GM12875 (cell line): ENCODE measurements at regions not wholly inside any gene's neighbourhood (a gene's known extent, or its start where the extent isn't known, plus 50 kb on each side); places are given as distances from the start of the nearest gene placed in this dataset.
"Not testable (repeated sequence)": the region's sequence is repeated elsewhere in the genome, so short reads cannot be mapped to it uniquely, and the experiment has no call there.

Source experiments
- H3K4me3 ChIP-seq: one replicate; pipeline ENCODE4 v1.5.1; 2011; ENCODE audit warnings: low read depth, low read length, control low read depth

DNA sequence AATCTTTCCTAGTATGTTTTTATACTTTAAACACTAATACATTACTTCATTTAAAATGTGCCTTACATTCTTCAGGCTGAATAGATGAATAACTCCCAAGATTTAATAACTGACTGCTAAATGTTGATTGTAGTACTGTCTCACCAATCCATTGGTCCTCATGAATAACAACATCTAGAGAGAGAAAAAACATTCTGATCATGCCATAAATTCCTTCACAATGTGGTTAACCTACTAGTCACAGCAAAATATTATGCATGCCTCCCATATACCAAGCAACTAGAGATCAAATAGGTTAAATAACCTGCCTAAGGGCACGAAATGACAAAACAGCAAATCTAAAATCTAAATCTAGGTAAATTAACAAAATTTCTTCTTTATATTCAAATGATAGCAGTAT is 66.2 kb downstream of the SYT15 start:
- not testable (repeated sequence) for H3K4me3 ChIP-seq

DNA sequence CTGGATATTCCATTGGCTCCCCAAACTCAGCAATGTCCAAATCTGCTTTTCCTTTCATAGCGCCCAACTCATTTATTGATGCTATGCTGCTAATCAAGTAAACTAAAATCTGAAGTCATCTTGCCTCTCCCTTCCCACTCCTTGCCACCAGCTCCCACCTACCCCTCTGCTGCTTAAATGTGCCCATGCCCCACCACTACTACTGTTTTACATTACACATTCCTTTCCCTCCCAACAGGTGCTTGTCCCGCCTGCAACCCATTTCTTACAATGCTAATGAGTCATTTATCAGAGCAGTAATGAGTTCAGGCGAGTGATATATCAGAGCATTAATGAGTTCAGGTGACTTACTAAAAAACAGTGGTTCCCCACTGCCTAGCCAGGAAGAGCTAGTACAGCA is 67.2 kb downstream of the SYT15 start:
- not testable (repeated sequence) for H3K4me3 ChIP-seq

GRCh38 chr10:46650967-46651366 is 72.0 kb downstream of the SYT15 start:
- not testable (repeated sequence) for H3K4me3 ChIP-seq

- not testable (repeated sequence) for H3K4me3 ChIP-seq
Measured at GRCh38 chr10:46657437-46657836, 78.5 kb downstream of the SYT15 start.

DNA sequence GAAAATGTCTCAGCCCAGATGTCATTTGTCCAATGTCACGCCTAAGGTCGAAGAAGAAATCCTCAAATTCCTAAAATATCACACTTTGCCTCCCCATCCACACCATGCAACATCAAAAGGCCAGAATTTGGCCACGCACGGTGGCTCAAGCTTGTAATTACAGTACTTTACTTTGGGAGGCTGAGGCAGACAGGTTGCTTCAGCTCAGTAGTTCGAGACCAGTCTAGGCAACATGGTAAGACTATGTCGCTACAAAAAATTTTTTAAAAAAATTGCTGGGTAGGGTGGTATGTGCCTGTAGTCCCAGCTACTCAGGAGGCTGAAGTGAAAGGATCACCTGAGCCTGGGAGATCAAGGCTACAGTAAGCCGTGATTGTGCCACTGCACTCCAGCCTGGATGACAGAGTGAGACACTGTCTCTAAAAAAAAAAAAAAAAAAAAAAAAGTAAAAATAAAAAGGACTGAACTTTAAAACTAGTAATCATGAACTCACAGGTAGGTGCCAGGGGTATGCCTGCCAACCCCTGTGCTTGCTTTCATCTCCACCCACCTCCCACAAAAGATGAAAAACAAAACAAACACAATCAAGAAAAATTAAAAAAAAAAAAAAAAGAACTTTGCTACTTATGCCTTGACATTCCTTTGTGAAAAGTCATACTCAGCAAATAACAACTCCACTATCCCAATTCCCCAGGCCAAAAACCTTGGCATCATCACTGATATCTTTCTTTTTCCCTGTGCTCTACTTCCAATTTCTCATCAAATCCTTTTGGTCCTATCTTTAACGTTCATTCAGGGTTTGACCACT is 81.3 kb downstream of the SYT15 start:
- H3K4me3 ChIP-seq = not testable (repeated sequence)

DNA sequence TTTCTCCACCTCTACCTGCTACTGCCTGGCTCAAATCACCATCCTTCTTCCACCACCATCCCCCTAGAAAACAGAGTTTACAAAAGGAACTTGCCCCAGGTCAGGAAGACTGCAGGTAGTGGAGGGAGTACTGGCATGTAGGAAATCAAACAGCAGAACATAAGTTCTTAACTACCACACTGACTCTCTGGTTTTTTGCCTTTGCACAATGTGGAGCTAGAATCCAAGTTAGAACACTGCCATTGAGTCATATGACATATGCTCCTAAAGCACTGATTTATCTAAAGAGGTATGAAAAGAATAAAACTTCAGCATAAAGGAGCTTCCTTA is 81.9 kb downstream of the SYT15 start:
- H3K4me3 ChIP-seq = not testable (repeated sequence)

GRCh38 chr10:46665536-46665935 is 86.6 kb downstream of the SYT15 start:
- H3K4me3 ChIP-seq = not testable (repeated sequence)

DNA sequence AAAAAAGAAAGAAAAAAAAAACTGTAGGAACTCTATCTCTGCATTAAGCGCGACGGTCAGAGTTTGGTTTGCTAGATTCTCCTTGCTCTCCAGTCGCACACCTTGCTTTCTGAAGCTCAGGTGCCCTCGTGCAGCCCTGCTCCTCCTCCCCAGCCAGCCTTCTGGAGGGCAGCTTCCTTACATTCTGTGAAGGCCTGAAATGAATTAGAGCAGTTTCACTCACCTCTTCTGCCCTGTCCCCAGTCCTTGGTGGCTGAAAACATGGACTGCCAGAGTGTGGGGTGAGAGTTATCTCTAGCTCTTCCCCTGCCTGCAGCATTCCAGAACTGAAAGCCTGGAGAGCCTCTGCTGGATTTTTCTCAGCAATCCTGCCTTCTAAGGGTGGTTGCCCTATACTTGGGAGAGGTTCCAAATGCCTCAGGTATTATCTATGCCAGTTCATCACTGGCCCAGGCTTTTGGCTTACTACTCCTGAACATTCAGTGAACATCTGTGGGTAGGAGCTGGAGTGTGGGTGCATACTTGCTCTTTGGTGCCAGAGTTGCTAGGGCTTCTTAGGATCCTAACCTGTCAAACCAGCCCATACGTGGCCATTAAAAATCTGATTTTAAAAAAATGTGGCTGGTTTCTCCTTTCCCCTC is 89.5 kb downstream of the SYT15 start:
- not testable (repeated sequence) for H3K4me3 ChIP-seq

- not testable (repeated sequence) for H3K4me3 ChIP-seq
Measured at GRCh38 chr10:46677836-46678435, 99.0 kb downstream of the SYT15 start.

DNA sequence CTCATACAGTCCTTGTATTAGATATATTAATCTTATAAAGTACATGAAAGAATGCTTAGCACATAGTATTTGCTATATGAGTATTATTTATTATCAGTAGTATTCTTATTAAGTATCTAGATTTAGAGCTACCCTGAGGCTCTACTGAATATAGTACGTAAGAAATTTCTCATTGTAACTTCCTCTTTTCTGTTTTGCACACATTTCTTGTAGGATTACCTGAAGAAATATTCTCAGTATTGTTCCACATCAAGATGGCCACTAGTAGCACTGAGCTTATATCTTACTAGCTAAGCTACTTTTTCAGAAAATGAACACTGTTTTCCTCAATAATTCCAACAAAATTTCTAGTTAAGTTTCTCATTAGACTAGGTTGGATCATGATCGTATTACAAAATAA is 112.5 kb downstream of the SYT15 start:
- H3K4me3 ChIP-seq = not testable (repeated sequence)

GRCh38 chr10:46693218-46693617 is 114.3 kb downstream of the SYT15 start:
- not testable (repeated sequence) for H3K4me3 ChIP-seq

- not testable (repeated sequence) for H3K4me3 ChIP-seq
Measured at GRCh38 chr10:46717264-46717663, 138.3 kb downstream of the SYT15 start.

DNA sequence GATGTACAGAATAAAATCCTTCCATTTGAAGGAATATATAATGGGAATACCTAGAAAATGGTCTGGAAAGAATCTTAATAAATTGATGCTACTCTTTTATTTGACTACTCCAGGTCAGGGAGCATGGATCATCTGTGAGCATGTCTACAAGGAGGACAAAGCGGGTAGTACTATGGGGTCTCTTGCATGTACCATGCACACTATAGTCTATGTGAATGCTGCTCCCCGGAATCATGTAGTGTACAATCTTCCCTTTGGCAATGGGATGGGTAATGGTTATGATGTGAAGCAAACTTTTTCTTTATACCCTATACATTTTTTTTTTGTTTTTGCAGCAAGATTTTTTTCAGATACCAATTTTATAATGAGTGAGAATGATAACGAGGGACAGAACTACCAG is 139.1 kb downstream of the SYT15 start:
- not testable (repeated sequence) for H3K4me3 ChIP-seq

DNA sequence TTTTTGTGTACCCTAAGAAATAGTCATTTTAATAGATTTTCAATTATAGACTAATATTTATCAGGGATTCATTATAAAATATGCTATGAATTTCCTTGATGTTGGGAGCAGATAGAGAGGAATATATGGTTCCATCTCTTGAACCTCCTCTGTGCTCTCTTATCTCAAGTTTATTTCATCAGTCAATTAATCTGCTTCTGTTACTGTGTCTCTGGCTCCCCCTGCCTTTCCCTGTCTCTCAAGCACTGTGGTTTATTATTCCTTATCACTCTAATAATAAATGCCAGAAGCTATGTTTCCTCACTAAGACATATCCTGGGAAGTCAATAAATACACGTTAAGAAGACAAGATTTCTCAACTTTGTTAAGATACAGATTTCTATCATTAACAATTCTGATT is 141.5 kb downstream of the SYT15 start:
- not testable (repeated sequence) for H3K4me3 ChIP-seq

DNA sequence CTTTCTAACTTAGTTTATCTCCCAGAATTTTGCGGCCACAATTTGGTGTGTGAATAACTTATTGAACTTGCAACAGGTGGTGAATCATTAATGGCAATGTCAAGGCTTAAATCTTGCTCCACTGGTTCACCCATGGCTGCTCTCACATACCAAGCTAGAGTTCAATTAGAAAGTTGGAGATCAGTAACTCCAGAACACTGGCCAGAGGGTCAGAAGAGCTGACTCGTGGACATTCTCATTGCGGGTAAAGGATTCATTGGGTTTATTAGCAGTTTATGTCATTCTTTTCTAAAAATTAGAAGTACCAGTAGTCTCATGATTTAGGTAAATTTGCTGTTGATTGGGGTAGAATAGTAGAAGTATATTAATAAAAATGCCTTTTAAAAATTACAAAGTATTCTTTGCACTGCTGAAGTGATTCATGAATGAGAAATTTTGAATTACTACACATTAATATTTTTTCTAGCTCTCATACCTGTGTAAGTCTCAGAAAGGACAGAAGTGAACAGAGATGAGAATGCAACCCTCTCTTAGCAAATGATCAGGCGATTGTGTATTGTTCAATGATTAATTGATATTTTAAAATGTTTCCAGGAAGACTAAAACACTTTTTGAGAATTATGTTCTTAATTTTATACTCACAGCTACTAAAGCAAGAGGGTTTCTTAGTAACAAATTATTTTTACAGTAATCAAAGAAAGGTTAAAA is 142.0 kb downstream of the SYT15 start:
- not testable (repeated sequence) for H3K4me3 ChIP-seq

DNA sequence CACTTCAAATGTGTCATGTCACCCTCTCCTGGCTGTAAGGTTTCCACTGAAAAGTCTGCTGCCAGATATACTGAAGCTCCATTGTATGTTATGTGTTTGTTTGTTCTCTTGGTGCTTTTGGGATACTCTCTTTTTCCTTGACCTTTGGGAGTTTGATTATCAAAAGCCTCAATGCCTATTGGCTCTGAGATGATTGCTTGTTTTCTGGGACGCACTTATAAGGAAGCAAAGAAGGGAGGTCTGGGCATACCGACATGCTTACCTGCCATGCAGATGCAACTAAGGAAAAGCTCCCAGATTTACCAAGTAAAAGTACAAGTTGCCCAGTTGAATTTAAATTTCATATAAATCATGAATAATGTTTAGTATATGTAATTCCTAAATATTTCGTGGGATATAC is 145.3 kb downstream of the SYT15 start:
- not testable (repeated sequence) for H3K4me3 ChIP-seq

GRCh38 chr10:46728359-46728758 is 149.4 kb downstream of the SYT15 start:
- not testable (repeated sequence) for H3K4me3 ChIP-seq

DNA sequence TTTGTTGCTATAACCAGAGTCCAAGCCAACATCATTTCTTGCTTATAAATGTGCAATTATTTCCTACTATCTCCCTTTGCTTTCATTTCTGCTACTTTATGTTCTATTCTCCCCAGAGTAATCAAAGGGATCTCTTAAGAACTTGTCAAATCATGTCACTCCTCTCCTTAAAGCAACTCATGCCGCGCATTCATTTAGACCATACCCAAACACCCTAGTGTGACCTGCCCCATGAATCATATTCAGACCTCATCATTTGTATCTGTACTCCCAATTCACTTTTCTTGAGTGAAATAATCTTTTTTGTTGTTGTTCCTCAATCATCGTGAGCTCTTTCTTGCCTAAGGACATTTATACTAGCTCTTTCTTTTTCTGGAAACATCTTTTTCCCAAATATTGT is 151.8 kb downstream of the SYT15 start:
- not testable (repeated sequence) for H3K4me3 ChIP-seq

DNA sequence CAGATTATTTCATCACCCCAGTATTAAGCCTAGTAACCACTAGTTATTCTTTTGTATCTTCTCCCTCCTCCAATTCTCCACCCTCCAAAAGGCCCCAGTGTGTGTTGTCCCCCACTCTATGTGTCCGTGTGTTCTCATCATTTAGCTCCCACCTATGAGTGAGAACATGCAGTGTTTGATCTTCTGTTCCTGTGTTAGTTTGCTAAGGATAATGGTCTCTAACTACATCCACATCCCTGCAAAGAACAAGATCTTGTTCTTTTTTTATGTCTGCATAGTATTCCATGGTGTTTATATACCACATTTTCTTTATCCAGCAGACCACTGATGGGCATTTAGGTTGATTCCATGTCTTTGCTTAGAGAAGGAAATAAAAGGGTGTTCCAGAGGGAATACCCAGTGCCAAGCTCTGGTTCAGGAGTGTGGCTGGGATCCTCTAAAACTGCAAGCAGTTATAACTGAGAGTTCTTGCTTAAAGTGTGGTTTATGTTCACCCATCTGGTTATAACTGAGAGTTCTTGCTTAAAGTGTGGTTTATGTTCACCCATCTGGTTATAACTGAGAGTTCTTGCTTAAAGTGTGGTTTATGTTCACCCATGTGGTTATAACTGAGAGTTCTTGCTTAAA is 154.8 kb downstream of the SYT15 start:
- not testable (repeated sequence) for H3K4me3 ChIP-seq

- H3K4me3 ChIP-seq = not testable (repeated sequence)
Measured at GRCh38 chr10:46734262-46734642, 155.3 kb downstream of the SYT15 start.

- H3K4me3 ChIP-seq = not testable (repeated sequence)
Measured at GRCh38 chr10:46739919-46740318, 161.0 kb downstream of the SYT15 start.
